DND-41 (cell line): ENCODE measurements at regions not wholly inside any gene's neighbourhood (a gene's known extent, or its start where the extent isn't known, plus 50 kb on each side); places are given as distances from the start of the nearest gene placed in this dataset.

Source experiments
- EZH2 ChIP-seq: IDR thresholded peaks from 3 replicates; pipeline ENCODE4 v1.6.1; 2012; ENCODE audit warnings: borderline replicate concordance, low read depth, mild to moderate bottlenecking, moderate library complexity, low read length, inconsistent platforms; ENCODE audit not compliant: severe bottlenecking
- TF ChIP-seq, protein P1 (sequence below): IDR thresholded peaks from 2 replicates; pipeline ENCODE4 v1.5.1; 2012; ENCODE audit warnings: borderline replicate concordance, low read length, moderate library complexity, mild to moderate bottlenecking; ENCODE audit not compliant: poor library complexity, severe bottlenecking; ENCODE audit errors: extremely low read depth

GRCh38 chr1:38238294-38238693, 191.7 kb upstream of the POU3F1 start:
- no peak for TF ChIP-seq EZH2
- TF ChIP-seq, protein P1, sequence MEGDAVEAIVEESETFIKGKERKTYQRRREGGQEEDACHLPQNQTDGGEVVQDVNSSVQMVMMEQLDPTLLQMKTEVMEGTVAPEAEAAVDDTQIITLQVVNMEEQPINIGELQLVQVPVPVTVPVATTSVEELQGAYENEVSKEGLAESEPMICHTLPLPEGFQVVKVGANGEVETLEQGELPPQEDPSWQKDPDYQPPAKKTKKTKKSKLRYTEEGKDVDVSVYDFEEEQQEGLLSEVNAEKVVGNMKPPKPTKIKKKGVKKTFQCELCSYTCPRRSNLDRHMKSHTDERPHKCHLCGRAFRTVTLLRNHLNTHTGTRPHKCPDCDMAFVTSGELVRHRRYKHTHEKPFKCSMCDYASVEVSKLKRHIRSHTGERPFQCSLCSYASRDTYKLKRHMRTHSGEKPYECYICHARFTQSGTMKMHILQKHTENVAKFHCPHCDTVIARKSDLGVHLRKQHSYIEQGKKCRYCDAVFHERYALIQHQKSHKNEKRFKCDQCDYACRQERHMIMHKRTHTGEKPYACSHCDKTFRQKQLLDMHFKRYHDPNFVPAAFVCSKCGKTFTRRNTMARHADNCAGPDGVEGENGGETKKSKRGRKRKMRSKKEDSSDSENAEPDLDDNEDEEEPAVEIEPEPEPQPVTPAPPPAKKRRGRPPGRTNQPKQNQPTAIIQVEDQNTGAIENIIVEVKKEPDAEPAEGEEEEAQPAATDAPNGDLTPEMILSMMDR: no peak
